HT1080 (cell line): ENCODE measurements at regions not wholly inside any gene's neighbourhood (a gene's known extent, or its start where the extent isn't known, plus 50 kb on each side); places are given as distances from the start of the nearest gene placed in this dataset.

ENCODE experiments used
- DNase-seq: peaks from one replicate; pipeline ENCODE4 v3.0.0-alpha.2; 2015; ENCODE audit warnings: low read depth

GRCh38 chrX:69554321-69554947, 50.3 kb downstream of the NALF2 start:
- no peak for DNase-seq

- no peak for DNase-seq
These were observed 51.4 kb downstream of the NALF2 start for GRCh38 chrX:69555481-69556041.

- peak; percentile 93 for DNase-seq
These were observed 52.2 kb downstream of the NALF2 start for GRCh38 chrX:69556060-69557011.

GRCh38 chrX:69562904-69563578, 52.9 kb upstream of the EDA start:
- DNase-seq: no peak

- DNase-seq: no peak
These were observed 51.2 kb upstream of the EDA start for GRCh38 chrX:69564665-69565064.

- DNase-seq: no peak
These were observed 50.6 kb upstream of the EDA start for GRCh38 chrX:69565247-69565815.
